ENCODE measurements at regions not wholly inside any gene's neighbourhood (a gene's known extent, or its start where the extent isn't known, plus 50 kb on each side); places are given as distances from the start of the nearest gene placed in this dataset.
"Not testable (repeated sequence)": the region's sequence is repeated elsewhere in the genome, so short reads cannot be mapped to it uniquely, and the experiment has no call there.

DNA sequence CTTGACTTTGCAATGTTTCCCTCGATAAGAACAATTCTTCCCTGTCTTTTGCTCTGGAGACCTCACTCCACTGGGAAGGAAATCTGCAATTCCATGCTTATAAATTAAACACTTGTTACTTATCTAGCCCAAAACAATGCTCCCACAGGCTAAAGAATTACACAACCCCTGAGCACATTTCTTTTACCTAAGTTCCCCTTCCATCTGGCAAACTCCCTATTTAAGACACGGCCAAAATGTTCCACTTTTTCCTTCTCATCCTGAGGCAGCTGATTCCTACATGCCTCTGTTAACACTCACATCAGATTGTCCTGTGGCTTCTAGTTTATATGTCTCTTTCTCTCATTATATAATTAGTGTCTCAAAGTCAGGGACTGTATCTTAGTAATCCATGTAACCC lies 211.7 kb downstream of the COX18 start:
- H3K27ac ChIP-seq: no peak overlapping the region
- H3K4me3 ChIP-seq: no peak overlapping the region
- no peaks in the 10 kb centered on the region for H3K9me3 ChIP-seq
- H3K4me1 ChIP-seq: no peaks in the 10 kb centered on the region
- no peak for DNase-seq
- no peaks in the 10 kb centered on the region for H3K36me3 ChIP-seq
- no peaks in the 10 kb centered on the region for H3K27me3 ChIP-seq
- TF ChIP-seq, protein P1, sequence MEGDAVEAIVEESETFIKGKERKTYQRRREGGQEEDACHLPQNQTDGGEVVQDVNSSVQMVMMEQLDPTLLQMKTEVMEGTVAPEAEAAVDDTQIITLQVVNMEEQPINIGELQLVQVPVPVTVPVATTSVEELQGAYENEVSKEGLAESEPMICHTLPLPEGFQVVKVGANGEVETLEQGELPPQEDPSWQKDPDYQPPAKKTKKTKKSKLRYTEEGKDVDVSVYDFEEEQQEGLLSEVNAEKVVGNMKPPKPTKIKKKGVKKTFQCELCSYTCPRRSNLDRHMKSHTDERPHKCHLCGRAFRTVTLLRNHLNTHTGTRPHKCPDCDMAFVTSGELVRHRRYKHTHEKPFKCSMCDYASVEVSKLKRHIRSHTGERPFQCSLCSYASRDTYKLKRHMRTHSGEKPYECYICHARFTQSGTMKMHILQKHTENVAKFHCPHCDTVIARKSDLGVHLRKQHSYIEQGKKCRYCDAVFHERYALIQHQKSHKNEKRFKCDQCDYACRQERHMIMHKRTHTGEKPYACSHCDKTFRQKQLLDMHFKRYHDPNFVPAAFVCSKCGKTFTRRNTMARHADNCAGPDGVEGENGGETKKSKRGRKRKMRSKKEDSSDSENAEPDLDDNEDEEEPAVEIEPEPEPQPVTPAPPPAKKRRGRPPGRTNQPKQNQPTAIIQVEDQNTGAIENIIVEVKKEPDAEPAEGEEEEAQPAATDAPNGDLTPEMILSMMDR (IDR thresholded peaks at IDR 0.05): no peak
- TF ChIP-seq POLR2A (IDR thresholded peaks at IDR 0.05): no peak

DNA sequence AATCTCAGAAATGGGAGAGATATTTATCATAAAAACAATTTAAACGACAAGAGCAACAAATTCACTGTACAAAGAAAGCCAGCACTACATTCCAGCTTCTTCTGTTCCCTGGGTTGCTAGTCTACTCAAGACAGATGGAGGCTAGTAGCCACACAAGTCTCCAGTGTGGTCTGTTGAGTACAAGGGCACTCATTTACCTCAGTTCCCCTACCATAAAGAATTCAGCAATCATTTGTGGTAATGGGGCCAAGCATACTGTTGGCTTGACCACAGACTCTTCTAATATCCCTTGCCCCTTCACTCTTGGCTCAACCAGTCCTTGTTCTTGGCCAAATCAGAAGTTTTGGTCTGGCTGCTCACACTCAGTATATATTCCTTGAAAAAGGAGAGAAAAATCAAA lies 212.3 kb downstream of the COX18 start:
- Histone ChIP-seq H3K36me3 (no peaks in the 10 kb centered on the region), H3K27ac (no peak overlapping the region), H3K9me3 (no peaks in the 10 kb centered on the region), H3K27me3 (no peaks in the 10 kb centered on the region), H3K4me3 (no peak overlapping the region), H3K4me1 (no peaks in the 10 kb centered on the region)
- no peak for TF ChIP-seq POLR2A (IDR thresholded peaks at IDR 0.05)
- TF ChIP-seq, protein P1 (IDR thresholded peaks at IDR 0.05): no peak
- no peak for DNase-seq

DNA sequence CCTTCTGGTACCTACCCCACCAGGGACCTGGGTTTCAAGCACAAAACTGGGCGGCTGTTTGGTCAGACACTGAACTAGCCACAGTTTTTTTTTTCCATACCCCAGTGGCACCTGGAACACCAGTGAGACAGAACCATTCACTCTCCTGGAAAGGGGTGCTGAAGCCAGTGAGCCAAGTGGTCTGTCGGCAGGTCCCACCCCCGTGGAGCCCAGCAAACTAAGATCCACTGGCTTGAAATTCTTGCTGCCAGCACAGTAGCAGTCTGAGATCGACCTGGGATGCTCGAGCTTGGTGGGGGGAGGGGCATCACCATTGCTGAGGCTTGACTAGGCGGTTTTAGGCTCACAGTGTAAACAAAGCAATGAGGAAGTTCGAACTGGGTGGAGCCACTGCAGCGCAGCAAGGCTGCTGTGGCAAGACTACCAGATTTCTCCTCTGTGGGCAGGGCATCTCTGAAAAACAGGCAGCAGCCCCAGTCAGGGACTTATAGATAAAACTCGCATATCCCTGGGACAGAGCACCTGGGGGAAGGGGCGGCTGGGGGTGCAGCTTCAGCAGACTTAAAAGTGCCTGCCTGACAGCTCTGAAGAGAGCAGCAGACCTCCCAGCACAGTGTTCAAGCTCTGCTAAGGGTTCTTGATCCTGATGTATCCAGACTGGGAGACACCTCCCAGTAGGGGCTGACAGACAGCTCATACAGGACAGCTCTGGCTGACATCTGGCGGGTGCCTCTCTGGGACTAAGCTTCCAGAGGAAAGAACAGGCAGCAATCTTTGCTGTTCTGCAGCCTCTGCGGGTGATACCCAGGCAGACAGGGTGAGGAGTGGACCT lies 223.0 kb downstream of the COX18 start:
- H3K27ac ChIP-seq: no peak overlapping the region
- no peaks in the 10 kb centered on the region for H3K36me3 ChIP-seq
- TF ChIP-seq, protein P1 (IDR thresholded peaks at IDR 0.05): no peak
- TF ChIP-seq POLR2A (IDR thresholded peaks at IDR 0.05): no peak
- H3K27me3 ChIP-seq: no peaks in the 10 kb centered on the region
- no peak overlapping the region for H3K4me3 ChIP-seq
- no peak for DNase-seq
- H3K4me1 ChIP-seq: no peaks in the 10 kb centered on the region
- H3K9me3 ChIP-seq: no peaks in the 10 kb centered on the region

DNA sequence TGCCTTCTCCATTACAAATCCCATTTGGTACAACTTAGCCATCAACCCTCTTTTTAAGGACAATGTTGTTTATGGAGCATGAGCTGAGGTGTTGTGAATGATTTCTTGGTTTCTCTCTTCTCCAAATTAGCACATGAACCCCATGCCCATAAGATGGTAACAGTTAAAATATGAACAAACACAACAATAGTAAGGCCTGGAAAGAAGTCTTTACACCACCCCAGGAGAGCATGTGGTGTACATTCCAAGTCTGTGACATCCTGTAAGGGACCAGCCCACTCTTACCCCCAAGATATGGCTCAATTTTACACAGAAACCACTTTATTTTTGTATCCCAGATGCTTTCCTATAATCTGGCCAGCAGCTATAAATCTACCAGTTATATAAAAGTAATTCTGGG lies 226.1 kb downstream of the COX18 start:
- DNase-seq: no peak

DNA sequence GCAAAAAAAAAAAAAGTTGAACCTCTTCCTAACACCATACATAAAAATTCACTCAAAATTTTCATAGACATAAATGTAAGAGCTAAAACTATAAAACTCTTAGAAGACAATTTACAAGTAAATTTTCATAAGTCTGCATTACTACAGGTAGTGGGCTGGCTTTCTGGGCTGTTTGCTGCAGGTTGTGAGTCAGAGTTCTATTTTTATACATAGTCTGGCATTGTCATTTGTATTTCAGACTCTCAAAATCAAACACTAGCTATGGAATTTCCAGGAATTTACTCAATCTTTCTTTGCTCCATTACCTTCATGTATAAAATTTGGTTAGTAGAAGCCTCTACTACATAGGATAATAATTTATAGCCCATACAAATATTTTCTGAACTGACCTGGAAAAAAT lies 227.2 kb downstream of the COX18 start:
- Histone ChIP-seq H3K27me3 (no peaks in the 10 kb centered on the region), H3K4me1 (no peaks in the 10 kb centered on the region), H3K36me3 (no peaks in the 10 kb centered on the region), H3K4me3 (no peak overlapping the region), H3K27ac (no peak overlapping the region), H3K9me3 (no peaks in the 10 kb centered on the region)
- no peak for DNase-seq
- TF ChIP-seq, protein P1 (IDR thresholded peaks at IDR 0.05): no peak
- TF ChIP-seq POLR2A (IDR thresholded peaks at IDR 0.05): no peak

More for the DNA sequence above, 226.1 kb downstream of the COX18 start:
- no peaks in the 10 kb centered on the region for H3K27me3 ChIP-seq
- H3K4me3 ChIP-seq: no peak overlapping the region
- no peak for TF ChIP-seq POLR2A (IDR thresholded peaks at IDR 0.05)
- TF ChIP-seq, protein P1 (IDR thresholded peaks at IDR 0.05): no peak
- H3K4me1 ChIP-seq: no peaks in the 10 kb centered on the region
- H3K27ac ChIP-seq: no peak overlapping the region
- H3K36me3 ChIP-seq: no peaks in the 10 kb centered on the region
- no peaks in the 10 kb centered on the region for H3K9me3 ChIP-seq

DNA sequence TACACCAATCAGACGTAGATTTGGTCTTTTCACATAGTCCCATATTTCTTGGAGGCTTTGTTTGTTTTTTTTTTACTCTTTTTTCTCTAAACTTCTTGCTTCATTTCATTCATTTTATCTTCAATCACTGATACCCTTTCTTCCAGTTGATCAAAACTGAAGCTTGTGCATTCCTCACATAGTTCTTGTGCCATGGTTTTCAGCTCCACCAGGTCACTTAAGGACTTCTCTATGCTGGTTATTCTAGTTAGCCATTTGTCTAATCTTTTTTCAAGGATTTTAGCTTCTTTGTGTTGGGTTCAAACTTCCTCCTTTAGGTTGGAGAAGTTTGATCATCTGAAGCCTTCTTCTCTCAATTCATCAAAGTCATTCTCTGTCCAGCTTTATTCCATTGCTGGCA lies 229.3 kb downstream of the COX18 start:
- not testable (repeated sequence) for DNase-seq, H3K4me1 ChIP-seq, H3K27me3 ChIP-seq, H3K36me3 ChIP-seq, H3K9me3 ChIP-seq, H3K27ac ChIP-seq, H3K4me3 ChIP-seq

Data from Peyer's patch (tissue), 4 donors.